IMR-90 (cell line): ENCODE measurements at regions not wholly inside any gene's neighbourhood (a gene's known extent, or its start where the extent isn't known, plus 50 kb on each side); places are given as distances from the start of the nearest gene placed in this dataset.

Experiments
- ATAC-seq: fragments of 200-7000 bp; cut with Tn5 transposase; 2 replicates; pipeline ENCODE4 v1.9.1; 2020; ENCODE audit warnings: low read depth, mild to moderate bottlenecking, moderate library complexity
- BruUV-seq: library from RNA; stranded (reverse); fragments of 400-500 nt; replicated peaks from 2 replicates; lab custom pipeline; 2021; lab: Mats Ljungman, UMichigan
- CTCF ChIA-PET: fragments of 300-600 bp; formaldehyde crosslinking; extraction: SDS; loops from one replicate; lab custom pipeline; 2021; ENCODE audit warnings: antibody characterized with exemption; lab: Yijun Ruan, JAX
- POLR2A ChIA-PET: fragments of 300-600 bp; sonication (Branson Sonifier 250); formaldehyde crosslinking; loops from one replicate; lab custom pipeline; 2022; ENCODE audit warnings: antibody characterized with exemption; ENCODE audit not compliant: unreplicated experiment; lab: Charles Lee
- DNase-seq: peaks from one replicate; pipeline ENCODE4 v3.0.0; 2013
- H2AFZ ChIP-seq: replicated peaks from 2 replicates; pipeline ENCODE3; 2013; ENCODE audit warnings: low read length, mild to moderate bottlenecking; ENCODE audit not compliant: poor library complexity
- H2AK5ac ChIP-seq: 2 replicates; pipeline ENCODE4 v1.6.1; 2013; ENCODE audit warnings: low read depth, low read length, inconsistent platforms
- H2AK9ac ChIP-seq: replicated peaks from 2 replicates; pipeline ENCODE3; 2013; ENCODE audit warnings: mild to moderate bottlenecking, low read depth, low read length, moderate library complexity; ENCODE audit not compliant: poor library complexity
- H2BK120ac ChIP-seq: 2 replicates; pipeline ENCODE4 v1.6.1; 2013; ENCODE audit warnings: low read depth, low read length, inconsistent platforms
- H2BK15ac ChIP-seq: 3 replicates; pipeline ENCODE4 v1.6.1; 2013; ENCODE audit warnings: low read depth, low read length, inconsistent platforms
- H2BK20ac ChIP-seq: 2 replicates; pipeline ENCODE4 v1.6.1; 2013; ENCODE audit warnings: low read depth, mild to moderate bottlenecking, inconsistent platforms, low read length, moderate library complexity
- H2BK5ac ChIP-seq: 2 replicates; pipeline ENCODE4 v1.6.1; 2013; ENCODE audit warnings: mild to moderate bottlenecking, low read depth, low read length, inconsistent platforms; ENCODE audit not compliant: poor library complexity, severe bottlenecking
- H3K14ac ChIP-seq: replicated peaks from 2 replicates; pipeline ENCODE4 v1.6.1; 2013; ENCODE audit warnings: low read depth, low read length, inconsistent platforms
- H3K18ac ChIP-seq: 2 replicates; pipeline ENCODE4 v1.6.1; 2013; ENCODE audit warnings: low read depth, low read length, control low read depth
- H3K23ac ChIP-seq: 2 replicates; pipeline ENCODE4 v1.6.1; 2013; ENCODE audit warnings: low read depth, low read length, inconsistent platforms
- H3K27ac ChIP-seq: 2 replicates; pipeline ENCODE4 v1.5.1; 2013; ENCODE audit warnings: mild to moderate bottlenecking, control low read depth, low read length; ENCODE audit not compliant: insufficient read depth
- H3K27me3 ChIP-seq: 2 replicates; pipeline ENCODE4 v1.6.1; 2013; ENCODE audit warnings: low read length; ENCODE audit not compliant: control insufficient read depth, insufficient read depth
- H3K36me3 ChIP-seq: 2 replicates; pipeline ENCODE4 v1.6.1; 2013; ENCODE audit warnings: low read length, mixed read lengths; ENCODE audit not compliant: control insufficient read depth, insufficient read depth
- H3K4ac ChIP-seq: 2 replicates; pipeline ENCODE4 v1.6.1; 2013; ENCODE audit warnings: low read depth, low read length, inconsistent platforms
- H3K4me1 ChIP-seq: 2 replicates; pipeline ENCODE4 v1.6.1; 2013; ENCODE audit warnings: low read length, mixed read lengths; ENCODE audit not compliant: control insufficient read depth, insufficient read depth
- H3K4me2 ChIP-seq: 2 replicates; pipeline ENCODE4 v1.6.1; 2013; ENCODE audit warnings: low read depth, mild to moderate bottlenecking, control low read depth, low read length, moderate library complexity
- H3K4me3 ChIP-seq: 2 replicates; pipeline ENCODE4 v1.5.1; 2013; ENCODE audit warnings: low read depth, mild to moderate bottlenecking, control low read depth, low read length, moderate library complexity; ENCODE audit not compliant: insufficient read depth
- H3K56ac ChIP-seq: 2 replicates; pipeline ENCODE4 v1.6.1; 2013; ENCODE audit warnings: low read length, inconsistent platforms; ENCODE audit not compliant: insufficient read depth; ENCODE audit errors: extremely low read depth
- H3K79me1 ChIP-seq, 2 experiments: 2 replicates each; pipeline ENCODE4 v1.6.1; 2013; ENCODE audit warnings: low read length in 2 of 2, inconsistent platforms in 1 of 2, low read depth in 1 of 2
- H3K9ac ChIP-seq: 2 replicates; pipeline ENCODE4 v1.6.1; 2013; ENCODE audit warnings: low read depth, low read length, control low read depth
- H3K9me1 ChIP-seq: 2 replicates; pipeline ENCODE4 v1.6.1; 2013; ENCODE audit warnings: low read length, inconsistent platforms; ENCODE audit not compliant: insufficient read depth
- H3K9me3 ChIP-seq: 2 replicates; pipeline ENCODE4 v1.6.1; 2013; ENCODE audit warnings: low read length; ENCODE audit not compliant: control insufficient read depth, insufficient read depth
- H4K20me1 ChIP-seq: 2 replicates; pipeline ENCODE4 v1.6.1; 2013; ENCODE audit warnings: low read length, inconsistent platforms; ENCODE audit not compliant: insufficient read depth
- H4K5ac ChIP-seq: 2 replicates; pipeline ENCODE4 v1.6.1; 2013; ENCODE audit warnings: mild to moderate bottlenecking, low read depth, low read length, control low read depth
- H4K8ac ChIP-seq, 2 experiments: 2 replicates each; pipeline ENCODE4 v1.6.1; 2013; ENCODE audit warnings: low read depth in 2 of 2, low read length in 2 of 2, control low read depth in 1 of 2, inconsistent platforms in 1 of 2
- H4K91ac ChIP-seq: 2 replicates; pipeline ENCODE4 v1.6.1; 2013; ENCODE audit warnings: low read depth, low read length, inconsistent platforms; ENCODE audit not compliant: insufficient read depth
- BHLHE40 ChIP-seq: fragments of 150-350 bp; IDR thresholded peaks from 2 replicates; pipeline ENCODE4 v1.6.1; 2016; ENCODE audit warnings: mild to moderate bottlenecking, low read depth, low read length
- CEBPB ChIP-seq: IDR thresholded peaks from 2 replicates; pipeline ENCODE4 v1.6.1; 2012; ENCODE audit warnings: low read depth, low read length, improper control_type of control experiment
- CHD1 ChIP-seq: IDR thresholded peaks from 2 replicates; pipeline ENCODE4 v1.6.1; 2012; ENCODE audit warnings: low read depth, low read length, improper control_type of control experiment
- CTCF ChIP-seq: conservative IDR thresholded peaks from 2 replicates; pipeline ENCODE4 v1.5.1; 2012; ENCODE audit warnings: mild to moderate bottlenecking, low read depth, low read length, improper control_type of control experiment
- ELK1 ChIP-seq: fragments of 150-350 bp; IDR thresholded peaks from 2 replicates; pipeline ENCODE4 v1.6.1; 2016; ENCODE audit warnings: low read depth, mild to moderate bottlenecking, low read length, moderate library complexity, borderline replicate concordance
- FOS ChIP-seq: fragments of 150-350 bp; IDR thresholded peaks from 2 replicates; pipeline ENCODE4 v1.6.1; 2016; ENCODE audit warnings: low read depth, low read length
- MAFK ChIP-seq: IDR thresholded peaks from 2 replicates; pipeline ENCODE4 v1.6.1; 2012; ENCODE audit warnings: low read depth, low read length, improper control_type of control experiment
- MAZ ChIP-seq: IDR thresholded peaks from 2 replicates; pipeline ENCODE4 v1.6.1; 2012; ENCODE audit warnings: low read depth, mild to moderate bottlenecking, low read length, improper control_type of control experiment, moderate library complexity, borderline replicate concordance
- MXI1 ChIP-seq: IDR thresholded peaks from 2 replicates; pipeline ENCODE4 v1.6.1; 2012; ENCODE audit warnings: low read depth, mild to moderate bottlenecking, low read length, moderate library complexity, borderline replicate concordance
- NFE2L2 ChIP-seq: fragments of 150-350 bp; IDR thresholded peaks from 2 replicates; pipeline ENCODE4 v1.6.1; 2016; ENCODE audit warnings: low read depth, mild to moderate bottlenecking, low read length
- POLR2A ChIP-seq: IDR thresholded peaks from 2 replicates; pipeline ENCODE4 v1.6.1; 2012; ENCODE audit warnings: mild to moderate bottlenecking, low read depth, low read length
- RAD21 ChIP-seq: IDR thresholded peaks from 2 replicates; pipeline ENCODE4 v1.6.1; 2012; ENCODE audit warnings: low read length, improper control_type of control experiment
- RCOR1 ChIP-seq: IDR thresholded peaks from 2 replicates; pipeline ENCODE4 v1.6.1; 2012; ENCODE audit warnings: mild to moderate bottlenecking, low read length, improper control_type of control experiment; ENCODE audit not compliant: insufficient replicate concordance
- RFX5 ChIP-seq: IDR thresholded peaks from 2 replicates; pipeline ENCODE4 v1.8.0; 2012; ENCODE audit warnings: low read depth, mild to moderate bottlenecking, low read length, moderate library complexity
- SMC3 ChIP-seq: fragments of 150-350 bp; IDR thresholded peaks from 2 replicates; pipeline ENCODE4 v1.6.1; 2016; ENCODE audit warnings: low read depth, mild to moderate bottlenecking, antibody characterized with exemption, low read length, moderate library complexity
- USF2 ChIP-seq: fragments of 150-350 bp; IDR thresholded peaks from 2 replicates; pipeline ENCODE4 v1.6.1; 2017; ENCODE audit warnings: mild to moderate bottlenecking, antibody characterized with exemption, low read length, low read depth
- WGBS, 2 experiments: methylation state at CpG; one replicate each; pipeline versions ENCODE4 v1.1.5 to v1.1.7; 2013; ENCODE audit warnings: missing lambda C conversion rate in 2 of 2; ENCODE audit not compliant: insufficient read length in 1 of 2; ENCODE audit errors: extremely low coverage in 2 of 2; 5-methylcytosine and 5-hydroxymethylcytosine counted together
- dilution Hi-C: fragments of 300-500 bp; cut with HindIII; formaldehyde crosslinking; loops from one replicate; pipeline ENCODE4 v1.14.3; 2018; ENCODE audit warnings: low sequenced_read_pairs; ENCODE audit not compliant: unreplicated experiment
- in situ Hi-C: fragments of 300-500 bp; cut with MboI; formaldehyde crosslinking; loops from 3 replicates; pipeline ENCODE4 v1.14.3; 2019; ENCODE audit warnings: low sequenced_read_pairs, inconsistent platforms, mixed read lengths
- intact Hi-C: fragments of 100-400 bp; cut with micrococcal nuclease; formaldehyde crosslinking; loops from 2 replicates; pipeline ENCODE4 v1.10.0; 2022

GRCh38 chr5:117182104-117182503 is 607.5 kb upstream of the SEMA6A start:
- H3K36me3 ChIP-seq: no peaks in the 10 kb centered on the region
- WGBS, 2 experiments: no CpG with 5 or more reads among the region's 1 CpG
- H2AK5ac ChIP-seq: no peak overlapping the region
- no peak overlapping the region for H2BK20ac ChIP-seq
- intact Hi-C loops (no loop called here), dilution Hi-C loops (no loop called here), in situ Hi-C loops (no loop called here)
- ChIA-PET POLR2A (no interaction called here), CTCF (no interaction called here)
- no peak overlapping the region for H2BK15ac ChIP-seq
- no peak overlapping the region for H3K27ac ChIP-seq
- no peak overlapping the region for H2AFZ ChIP-seq
- DNase-seq (no peak), ATAC-seq (no peak)
- no peaks in the 10 kb centered on the region for H3K79me1 ChIP-seq
- H4K8ac ChIP-seq: no peak overlapping the region
- H2AK9ac ChIP-seq: no peak overlapping the region
- H3K18ac ChIP-seq: no peak overlapping the region
- TF ChIP-seq MAZ (no peak), CHD1 (no peak), RFX5 (no peak), BHLHE40 (no peak), CTCF (no peak), MAFK (no peak), POLR2A (no peak), RCOR1 (no peak), USF2 (no peak), NFE2L2 (no peak), ELK1 (no peak), FOS (no peak), CEBPB (no peak), SMC3 (no peak), RAD21 (no peak), MXI1 (no peak)
- no peaks in the 10 kb centered on the region for H3K9me1 ChIP-seq
- no peaks in the 10 kb centered on the region for H4K20me1 ChIP-seq
- no peak overlapping the region for H3K4me2 ChIP-seq
- H3K23ac ChIP-seq: no peak overlapping the region
- no peak overlapping the region for H3K56ac ChIP-seq
- H2BK120ac ChIP-seq: no peak overlapping the region
- H4K91ac ChIP-seq: no peak overlapping the region
- no peaks in the 10 kb centered on the region for H3K27me3 ChIP-seq
- no peak overlapping the region for H3K4me3 ChIP-seq
- peaks cover 4% of the 10 kb centered on the region; the same call in 1 of the 2 replicates for H3K9me3 ChIP-seq
- H3K4ac ChIP-seq: no peak overlapping the region
- no peak overlapping the region for H3K14ac ChIP-seq
- H3K9ac ChIP-seq: no peak overlapping the region
- no peaks in the 10 kb centered on the region for H3K4me1 ChIP-seq
- H4K5ac ChIP-seq: no peak overlapping the region
- H2BK5ac ChIP-seq: no peak overlapping the region
- BruUV-seq: no TSS peak
